HL-60 (cell line): ENCODE measurements at regions not wholly inside any gene's neighbourhood (a gene's known extent, or its start where the extent isn't known, plus 50 kb on each side); places are given as distances from the start of the nearest gene placed in this dataset.
"Not testable (repeated sequence)": the region's sequence is repeated elsewhere in the genome, so short reads cannot be mapped to it uniquely, and the experiment has no call there.

ENCODE experiments used
- CTCF ChIP-seq: IDR thresholded peaks from one replicate; pipeline ENCODE4 v1.5.1; 2011; ENCODE audit warnings: low read length, control low read depth, inconsistent platforms; ENCODE audit not compliant: insufficient read depth
- GABPA ChIP-seq: IDR thresholded peaks from 2 replicates; pipeline ENCODE4 v1.6.1; 2012; ENCODE audit warnings: low read depth
- POLR2AphosphoS5 ChIP-seq: IDR thresholded peaks from 2 replicates; pipeline ENCODE4 v1.6.1; 2012; ENCODE audit warnings: low read depth
- REST ChIP-seq: IDR thresholded peaks from 2 replicates; pipeline ENCODE4 v1.6.1; 2012; ENCODE audit warnings: low read depth; ENCODE audit not compliant: insufficient replicate concordance
- SPI1 ChIP-seq: IDR thresholded peaks from 2 replicates; pipeline ENCODE4 v1.6.1; 2012; ENCODE audit warnings: low read depth, mild to moderate bottlenecking, borderline replicate concordance

GRCh38 chr1:149176453-149177316 is 73.3 kb upstream of the NBPF9 start:
- TF ChIP-seq CTCF, REST, POLR2AphosphoS5, GABPA, SPI1: not testable (repeated sequence)
